Dendritic cell treated with granulocyte-macrophage colony-stimulating factor and Interleukin-4, amounts not matched to agents 40 ng/mL and 50 ng/mL, for 4 days (primary cell): ENCODE measurements at regions not wholly inside any gene's neighbourhood (a gene's known extent, or its start where the extent isn't known, plus 50 kb on each side); places are given as distances from the start of the nearest gene placed in this dataset.
"Not testable (repeated sequence)": the region's sequence is repeated elsewhere in the genome, so short reads cannot be mapped to it uniquely, and the experiment has no call there.

Experiments
- H3K27ac Mint-ChIP-seq: one replicate; pipeline ENCODE4 v1.8.0; 2022; ENCODE audit warnings: mild to moderate bottlenecking, mixed read lengths
- H3K27me3 Mint-ChIP-seq: one replicate; pipeline ENCODE4 v1.8.0; 2022; ENCODE audit warnings: mild to moderate bottlenecking, mixed read lengths
- H3K36me3 Mint-ChIP-seq: one replicate; pipeline ENCODE4 v1.8.0; 2022; ENCODE audit warnings: low read depth, mixed read lengths
- H3K4me1 Mint-ChIP-seq: one replicate; pipeline ENCODE4 v1.8.0; 2022; ENCODE audit warnings: low read depth, mixed read lengths
- H3K4me3 Mint-ChIP-seq: one replicate; pipeline ENCODE4 v1.8.0; 2022; ENCODE audit warnings: mild to moderate bottlenecking, moderate library complexity, mixed read lengths
- H3K9me3 Mint-ChIP-seq: one replicate; pipeline ENCODE4 v1.8.0; 2022; ENCODE audit warnings: mixed read lengths
- intact Hi-C: fragments of 100-400 bp; cut with micrococcal nuclease; formaldehyde crosslinking; loops from one replicate; pipeline ENCODE4 v1.15.0; 2022

GRCh38 chr4:40681600-40681999 lies 51.9 kb upstream of the RBM47 start:
- no peak overlapping the region for H3K4me3 Mint-ChIP-seq
- H3K27ac Mint-ChIP-seq = no peak overlapping the region
- no peaks in the 10 kb centered on the region for H3K9me3 Mint-ChIP-seq
- intact Hi-C loops = no loop called here
- peaks cover 30% of the 10 kb centered on the region for H3K4me1 Mint-ChIP-seq
- H3K27me3 Mint-ChIP-seq = no peaks in the 10 kb centered on the region
- H3K36me3 Mint-ChIP-seq = no peaks in the 10 kb centered on the region

DNA sequence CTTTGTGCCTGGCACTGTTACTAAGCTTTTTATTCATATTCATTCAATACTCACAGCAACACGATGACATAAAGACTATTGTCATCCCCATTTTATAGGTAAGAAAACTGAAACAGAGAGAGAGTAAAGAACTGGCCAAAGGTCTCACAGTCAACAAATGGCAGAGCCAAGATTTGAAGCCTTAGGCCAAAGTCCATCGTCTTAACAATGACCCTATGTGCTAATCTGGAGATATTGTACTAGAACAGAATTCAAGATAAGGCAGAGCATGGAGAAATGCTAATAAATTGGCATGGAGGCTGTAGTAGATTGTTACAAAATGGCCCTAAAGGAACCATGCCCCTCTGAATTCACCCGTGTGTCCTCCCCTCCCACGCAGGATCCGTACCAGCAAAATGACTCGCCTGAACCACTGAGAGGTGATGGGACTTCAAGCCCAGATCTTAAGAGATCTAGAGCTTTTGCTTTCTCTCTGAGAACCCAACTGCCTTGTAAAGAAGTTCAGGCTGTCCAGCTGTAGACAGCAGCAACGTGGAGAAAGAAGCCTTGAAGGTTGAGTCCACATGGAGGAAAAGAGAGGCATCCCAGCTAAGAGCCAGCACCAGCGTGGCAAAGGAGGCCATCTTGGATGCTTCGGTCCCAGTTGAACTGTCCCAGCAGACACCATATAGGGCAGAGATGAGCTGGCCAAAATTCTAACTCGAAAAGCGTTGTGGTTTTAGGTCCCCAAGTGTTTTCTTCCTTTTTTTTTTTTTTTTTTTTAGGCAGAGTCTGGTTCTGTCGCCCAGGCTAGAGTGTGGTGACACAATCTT lies 52.8 kb upstream of the RBM47 start:
- no peaks in the 10 kb centered on the region for H3K36me3 Mint-ChIP-seq
- H3K4me3 Mint-ChIP-seq = no peak overlapping the region
- H3K27ac Mint-ChIP-seq = peak overlapping the region; percentile 67
- H3K9me3 Mint-ChIP-seq = no peaks in the 10 kb centered on the region
- intact Hi-C loops = no loop called here
- no peaks in the 10 kb centered on the region for H3K27me3 Mint-ChIP-seq
- peaks cover 31% of the 10 kb centered on the region for H3K4me1 Mint-ChIP-seq

- H3K4me3 Mint-ChIP-seq, intact Hi-C loops, H3K9me3 Mint-ChIP-seq, H3K27me3 Mint-ChIP-seq, H3K36me3 Mint-ChIP-seq: not testable (repeated sequence)
- Mint-ChIP-seq H3K4me1 (peaks cover 31% of the 10 kb centered on the region), H3K27ac (peak overlapping the region; percentile 25)
Observed at GRCh38 chr4:40683536-40684145, 54.0 kb upstream of the RBM47 start.

- no peak overlapping the region for H3K27ac Mint-ChIP-seq
- H3K27me3 Mint-ChIP-seq = no peaks in the 10 kb centered on the region
- intact Hi-C loops = no loop called here
- H3K36me3 Mint-ChIP-seq = no peaks in the 10 kb centered on the region
- no peaks in the 10 kb centered on the region for H3K9me3 Mint-ChIP-seq
- H3K4me1 Mint-ChIP-seq = peaks cover 31% of the 10 kb centered on the region
- H3K4me3 Mint-ChIP-seq = no peak overlapping the region
Observed at GRCh38 chr4:40684404-40684803, 54.7 kb upstream of the RBM47 start.

DNA sequence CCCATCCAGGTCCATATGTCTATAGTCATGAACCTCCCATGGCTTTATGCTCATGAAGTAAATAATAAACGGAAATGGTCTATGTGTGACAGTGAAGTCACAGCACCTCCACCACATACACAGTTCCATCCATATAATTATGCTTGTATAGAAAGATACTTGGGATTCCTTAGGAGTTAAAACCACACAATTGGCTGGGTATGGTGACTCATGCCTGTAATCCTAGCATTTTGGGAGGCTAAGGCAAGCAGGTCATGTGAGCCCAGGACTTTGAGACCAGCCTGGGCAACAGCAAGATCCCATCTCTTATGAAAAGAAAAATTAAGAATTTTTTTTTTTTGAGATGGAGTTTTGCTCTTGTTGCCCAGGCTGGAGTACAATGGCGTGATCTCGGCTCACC lies 55.6 kb upstream of the RBM47 start:
- H3K4me1 Mint-ChIP-seq = peaks cover 31% of the 10 kb centered on the region
- no peaks in the 10 kb centered on the region for H3K27me3 Mint-ChIP-seq
- H3K27ac Mint-ChIP-seq = no peak overlapping the region

DNA sequence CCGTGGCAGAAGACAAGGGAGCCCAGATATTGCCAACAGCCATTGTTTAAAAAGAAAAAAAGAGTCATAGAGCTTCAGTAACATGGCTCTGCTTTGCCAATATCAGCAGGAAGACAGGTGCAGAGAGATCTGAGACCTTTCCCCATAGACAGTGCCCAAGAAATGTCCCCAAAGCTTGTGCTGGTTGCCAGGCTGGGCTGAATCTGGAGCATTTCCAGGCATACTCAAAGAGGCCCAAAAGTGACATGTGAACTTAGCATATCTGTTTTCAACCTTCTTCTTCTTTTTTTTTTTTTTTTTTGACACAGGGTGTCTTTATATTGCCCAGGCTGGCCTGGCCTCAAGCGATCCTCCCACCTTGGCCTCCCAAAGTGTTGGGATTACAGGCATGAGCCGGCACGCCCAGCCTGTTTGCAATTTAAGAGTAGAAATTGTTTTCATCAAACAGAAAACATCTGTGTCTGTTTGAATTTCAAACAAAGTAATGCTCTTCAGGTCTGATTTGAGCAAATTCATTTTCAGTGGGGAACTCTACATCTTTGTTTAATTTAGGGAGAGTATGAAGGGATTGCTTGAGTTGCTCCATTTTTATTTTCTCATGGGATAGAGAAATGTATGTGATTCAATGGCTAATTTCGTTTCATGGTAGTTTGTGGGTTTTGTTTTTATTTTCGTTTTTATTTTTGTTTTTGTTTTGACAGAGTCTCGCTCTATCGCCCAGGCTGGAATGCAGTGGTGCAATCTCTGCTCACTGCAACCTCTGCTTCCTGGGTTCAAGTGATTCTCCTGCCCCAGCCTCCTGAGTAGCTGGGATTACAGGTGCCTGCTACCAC lies 56.6 kb upstream of the RBM47 start:
- Mint-ChIP-seq H3K36me3 (no peaks in the 10 kb centered on the region), H3K4me3 (no peak overlapping the region), H3K4me1 (peaks cover 26% of the 10 kb centered on the region), H3K27ac (peak overlapping the region; percentile 18), H3K9me3 (no peaks in the 10 kb centered on the region), H3K27me3 (no peaks in the 10 kb centered on the region)
- intact Hi-C loops = no loop called here

More for the DNA sequence above, 55.6 kb upstream of the RBM47 start:
- no peaks in the 10 kb centered on the region for H3K9me3 Mint-ChIP-seq
- no peaks in the 10 kb centered on the region for H3K36me3 Mint-ChIP-seq
- H3K4me3 Mint-ChIP-seq = no peak overlapping the region
- intact Hi-C loops = no loop called here

DNA sequence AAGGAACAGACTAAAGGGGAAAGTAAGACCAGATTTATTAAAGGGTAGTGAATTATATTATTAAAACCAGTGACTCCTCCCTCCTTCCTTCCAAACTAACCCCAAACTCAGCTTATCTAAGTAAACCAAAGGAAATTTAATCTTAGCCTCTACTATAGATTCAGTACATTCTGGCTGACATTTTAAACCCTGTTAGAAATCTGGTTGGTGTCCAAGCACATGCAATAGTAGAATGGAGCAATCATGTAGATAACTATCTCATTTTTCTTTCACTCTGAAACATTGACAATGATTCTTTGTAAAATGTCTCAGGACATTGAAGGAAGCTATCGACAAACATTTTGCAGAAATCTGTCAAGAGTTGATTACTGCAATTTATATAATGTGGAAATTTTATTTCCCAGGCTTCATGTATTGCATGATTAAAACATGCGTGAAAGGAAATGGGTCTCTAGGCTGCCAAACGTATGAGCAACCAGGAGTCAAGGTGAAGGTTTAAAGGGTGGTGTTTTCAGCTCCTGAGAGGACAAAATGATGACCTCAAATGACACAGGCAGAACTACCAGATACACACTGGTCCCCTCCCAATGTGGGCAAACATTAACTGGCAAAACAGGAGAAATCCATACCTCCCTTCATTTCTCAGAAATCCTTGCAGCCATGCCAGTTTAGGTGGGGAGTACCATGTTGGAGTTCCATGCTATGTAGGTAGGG lies 58.2 kb upstream of the RBM47 start:
- H3K27ac Mint-ChIP-seq = no peak overlapping the region
- H3K4me1 Mint-ChIP-seq = peaks cover 18% of the 10 kb centered on the region
- intact Hi-C loops = no loop called here
- peaks cover 7% of the 10 kb centered on the region for H3K9me3 Mint-ChIP-seq
- H3K36me3 Mint-ChIP-seq = no peaks in the 10 kb centered on the region
- H3K27me3 Mint-ChIP-seq = no peaks in the 10 kb centered on the region
- H3K4me3 Mint-ChIP-seq = no peak overlapping the region

DNA sequence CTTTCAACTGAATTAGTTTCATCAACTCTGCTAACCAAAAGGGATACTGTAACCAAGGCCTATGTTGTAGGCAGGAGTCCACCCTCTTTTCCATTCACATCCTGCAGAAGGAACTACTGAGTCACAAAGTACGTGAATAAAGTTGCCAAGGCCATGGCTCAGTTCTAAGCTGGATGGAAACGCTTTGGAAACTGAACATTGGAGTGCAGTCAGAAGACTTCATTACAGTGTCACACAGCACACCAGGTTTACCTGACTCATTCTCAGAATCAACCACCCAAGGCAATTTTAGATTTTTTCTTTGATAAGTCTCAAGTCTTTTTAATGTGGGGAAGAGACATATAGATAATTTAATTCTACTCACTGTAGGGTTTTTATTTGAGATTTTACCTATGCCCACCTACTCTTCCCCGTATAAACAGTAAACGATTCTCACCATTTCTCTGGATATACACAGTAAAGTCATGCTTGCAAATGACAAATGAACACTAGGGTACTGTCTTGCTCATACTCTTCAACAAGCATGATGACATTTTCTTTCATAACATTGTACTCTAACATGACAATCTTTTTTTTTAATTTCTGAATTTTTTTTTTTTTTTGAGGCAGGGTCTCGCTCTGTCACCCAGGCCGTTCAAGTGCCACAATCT lies 58.9 kb upstream of the RBM47 start:
- Mint-ChIP-seq H3K9me3 (peaks cover 9% of the 10 kb centered on the region), H3K4me1 (peaks cover 16% of the 10 kb centered on the region), H3K27ac (no peak overlapping the region), H3K27me3 (no peaks in the 10 kb centered on the region), H3K36me3 (no peaks in the 10 kb centered on the region), H3K4me3 (no peak overlapping the region)
- intact Hi-C loops = no loop called here

- no peaks in the 10 kb centered on the region for H3K36me3 Mint-ChIP-seq
- H3K27me3 Mint-ChIP-seq = no peaks in the 10 kb centered on the region
- intact Hi-C loops = no loop called here
- H3K9me3 Mint-ChIP-seq = peaks cover 9% of the 10 kb centered on the region
- peaks cover 6% of the 10 kb centered on the region for H3K4me1 Mint-ChIP-seq
- H3K4me3 Mint-ChIP-seq = no peak overlapping the region
- no peak overlapping the region for H3K27ac Mint-ChIP-seq
Observed at GRCh38 chr4:40693946-40694345, 55.8 kb upstream of the NSUN7 start.

- H3K27ac Mint-ChIP-seq, intact Hi-C loops, H3K9me3 Mint-ChIP-seq, H3K36me3 Mint-ChIP-seq, H3K27me3 Mint-ChIP-seq, H3K4me1 Mint-ChIP-seq, H3K4me3 Mint-ChIP-seq: not testable (repeated sequence)
Observed at GRCh38 chr4:40697476-40697875, 52.3 kb upstream of the NSUN7 start.

DNA sequence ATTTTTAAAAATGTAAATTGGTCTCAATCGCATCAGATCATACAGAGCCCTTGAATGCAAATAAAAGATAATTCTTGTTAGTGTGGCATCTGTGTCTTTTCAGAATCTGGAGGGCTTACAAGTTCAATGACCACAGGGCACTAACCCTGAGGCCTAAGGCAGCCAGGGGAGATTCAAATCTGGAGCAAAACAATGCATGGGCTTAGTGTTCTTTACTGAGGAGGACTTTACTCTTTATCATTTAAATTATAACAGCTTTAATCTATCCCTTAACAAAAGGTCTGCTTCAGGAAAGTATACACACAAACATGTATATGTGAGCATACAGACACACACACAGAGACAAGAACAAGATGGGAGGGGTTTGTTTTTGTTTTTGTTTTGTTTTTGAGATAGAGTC lies 51.0 kb upstream of the NSUN7 start:
- H3K4me3 Mint-ChIP-seq = no peak overlapping the region
- peaks cover 6% of the 10 kb centered on the region for H3K4me1 Mint-ChIP-seq
- intact Hi-C loops = no loop called here
- no peak overlapping the region for H3K27ac Mint-ChIP-seq
- no peaks in the 10 kb centered on the region for H3K36me3 Mint-ChIP-seq
- H3K27me3 Mint-ChIP-seq = no peaks in the 10 kb centered on the region
- H3K9me3 Mint-ChIP-seq = no peaks in the 10 kb centered on the region

DNA sequence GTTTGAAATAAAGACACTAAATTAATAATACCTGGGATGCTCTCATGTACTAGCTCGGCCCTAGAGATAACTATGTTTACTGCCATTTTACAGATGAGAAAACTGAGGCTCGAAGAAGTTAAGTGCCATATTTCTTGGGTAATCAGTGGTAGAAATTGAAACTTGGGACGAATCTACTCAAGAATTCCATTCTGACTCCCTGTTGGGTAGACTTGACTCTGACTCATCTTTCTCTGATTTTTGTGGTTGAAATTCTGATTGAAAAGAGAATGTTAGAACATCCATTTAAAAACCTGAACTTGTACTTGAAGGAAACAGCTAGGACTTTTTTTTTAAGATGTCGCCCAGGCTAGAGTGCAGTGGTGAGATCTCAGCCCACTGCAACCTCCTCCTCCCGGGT lies 50.1 kb upstream of the NSUN7 start:
- Mint-ChIP-seq H3K4me1 (peaks cover 6% of the 10 kb centered on the region), H3K4me3 (no peak overlapping the region), H3K27me3 (no peaks in the 10 kb centered on the region), H3K36me3 (no peaks in the 10 kb centered on the region), H3K27ac (no peak overlapping the region), H3K9me3 (no peaks in the 10 kb centered on the region)
- intact Hi-C loops = no loop called here
